Activated T-cell treated with anti-CD3 and anti-CD28 coated beads, Interleukin-2, amount 50 U/mL, for 4 hours (primary cell): ENCODE measurements at regions not wholly inside any gene's neighbourhood (a gene's known extent, or its start where the extent isn't known, plus 50 kb on each side); places are given as distances from the start of the nearest gene placed in this dataset.

Source experiments
- ATAC-seq, 2 donors: fragments of 200-7000 bp; cut with Tn5 transposase; one replicate each; pipeline ENCODE4 v1.10.0; 2021
- DNase-seq: peaks from one replicate; pipeline ENCODE4 v3.0.0-alpha.2; 2020
- H3K27me3 Mint-ChIP-seq: one replicate; pipeline ENCODE4 v1.8.0; 2021; ENCODE audit warnings: low read depth, mixed read lengths
- H3K36me3 Mint-ChIP-seq: one replicate; pipeline ENCODE4 v1.8.0; 2022; ENCODE audit warnings: mixed read lengths; ENCODE audit not compliant: insufficient read depth
- H3K4me1 Mint-ChIP-seq: one replicate; pipeline ENCODE4 v1.8.0; 2021; ENCODE audit warnings: low read depth, mixed read lengths
- H3K4me3 Mint-ChIP-seq: one replicate; pipeline ENCODE4 v1.8.0; 2021; ENCODE audit warnings: mild to moderate bottlenecking, moderate library complexity, mixed read lengths
- H3K9me3 Mint-ChIP-seq: one replicate; pipeline ENCODE4 v1.8.0; 2021; ENCODE audit warnings: mixed read lengths

DNA sequence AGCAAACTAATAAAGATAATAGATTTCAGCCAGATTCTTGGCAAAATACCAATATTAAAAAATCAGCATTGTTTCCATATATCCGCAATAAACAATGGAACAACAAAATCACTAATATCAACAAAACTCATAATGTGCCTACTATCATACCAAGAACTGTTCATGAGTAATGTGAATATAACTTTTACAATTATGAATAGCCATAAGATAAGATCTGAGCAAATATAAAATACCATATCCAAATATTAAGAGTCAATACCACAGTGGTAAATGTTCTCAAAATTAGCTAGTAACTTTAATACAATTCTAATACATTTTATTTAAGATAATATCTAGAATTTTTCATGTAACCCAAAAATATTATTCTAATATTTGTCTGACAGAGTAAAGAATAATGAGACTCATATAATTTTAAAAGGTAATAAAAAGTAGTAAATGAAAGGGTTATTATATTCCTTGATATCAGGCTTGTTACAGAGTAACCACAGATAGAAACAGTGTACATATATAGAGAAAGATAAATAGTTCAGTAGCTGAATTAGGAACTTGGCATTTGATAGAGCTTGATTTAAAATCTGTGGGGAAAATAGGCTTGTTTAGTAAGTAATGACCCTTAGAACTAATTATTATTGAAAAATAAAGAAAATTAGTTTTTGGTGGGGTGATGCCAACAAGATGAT lies 2126.6 kb downstream of the MRPL39 start:
- ATAC-seq = no peak
- DNase-seq = no peak
- Mint-ChIP-seq H3K4me1 (no peaks in the 10 kb centered on the region), H3K36me3 (no peaks in the 10 kb centered on the region), H3K27me3 (no peaks in the 10 kb centered on the region), H3K9me3 (no peaks in the 10 kb centered on the region), H3K4me3 (no peak overlapping the region)

DNA sequence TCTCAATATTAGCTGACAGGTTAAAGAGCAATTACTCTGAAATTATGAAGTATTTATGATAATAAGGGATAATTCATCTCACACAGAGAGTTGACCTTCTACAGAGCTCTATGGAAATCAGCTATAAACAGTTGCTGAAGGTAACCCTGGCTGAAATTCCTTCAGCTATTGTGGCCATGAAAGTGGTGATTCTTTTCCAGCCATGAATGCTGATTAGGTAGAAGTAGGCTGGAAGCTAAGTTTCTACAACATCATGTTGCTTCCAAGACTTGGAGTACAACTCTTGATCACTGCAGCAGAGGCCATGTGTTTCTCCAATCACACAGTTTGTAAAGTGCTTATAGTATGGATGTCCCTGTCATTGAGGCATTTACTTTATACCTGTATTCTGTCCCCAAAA lies 2128.9 kb downstream of the MRPL39 start:
- DNase-seq = no peak
- Mint-ChIP-seq H3K27me3 (no peaks in the 10 kb centered on the region), H3K4me1 (no peaks in the 10 kb centered on the region), H3K36me3 (no peaks in the 10 kb centered on the region), H3K9me3 (no peaks in the 10 kb centered on the region), H3K4me3 (no peak overlapping the region)
- ATAC-seq = no peak

DNA sequence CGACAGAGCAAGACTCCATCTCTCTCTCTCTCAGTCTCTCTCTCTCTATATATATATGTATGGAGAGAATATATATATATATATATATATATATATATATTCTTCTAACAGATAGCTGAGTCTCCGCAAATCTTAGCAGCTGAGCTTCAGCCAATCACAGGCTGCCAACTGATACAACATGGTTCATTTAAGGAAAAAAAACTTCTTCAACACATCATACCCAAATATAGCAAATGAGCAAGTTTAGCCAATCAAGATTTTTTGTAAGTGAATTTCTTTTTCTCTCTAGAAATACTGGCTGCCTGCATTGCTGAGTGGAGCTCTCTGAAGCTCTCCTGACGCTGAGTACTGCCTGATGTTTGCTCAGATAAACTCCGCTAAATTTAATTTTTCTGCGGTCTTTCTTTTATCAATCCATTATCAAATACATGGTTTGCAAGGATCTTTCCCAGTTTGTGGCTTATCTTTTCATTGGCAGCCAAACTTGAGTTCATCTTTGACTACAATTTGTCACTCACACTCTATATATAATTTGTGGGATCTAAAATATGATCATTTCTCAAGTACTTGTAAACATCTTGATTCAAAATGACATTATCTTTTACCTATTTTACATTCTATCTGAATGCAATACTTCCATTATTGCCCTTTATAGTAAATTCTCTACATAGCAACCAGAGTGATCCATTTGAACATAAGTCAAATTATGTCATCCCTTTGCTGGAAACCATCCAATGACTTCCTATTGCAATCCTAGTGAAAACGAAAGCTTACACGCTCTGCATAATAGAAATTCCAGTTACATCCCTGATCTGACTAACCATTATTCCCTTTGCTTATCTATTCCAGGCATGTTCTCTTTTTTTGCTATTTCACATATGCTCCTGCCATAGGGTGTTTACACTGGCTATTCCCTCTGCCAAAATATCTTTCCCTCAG lies 2131.7 kb downstream of the MRPL39 start:
- no peak for ATAC-seq
- Mint-ChIP-seq H3K9me3 (no peaks in the 10 kb centered on the region), H3K36me3 (no peaks in the 10 kb centered on the region), H3K27me3 (no peaks in the 10 kb centered on the region), H3K4me1 (no peaks in the 10 kb centered on the region), H3K4me3 (no peak overlapping the region)
- DNase-seq = no peak

DNA sequence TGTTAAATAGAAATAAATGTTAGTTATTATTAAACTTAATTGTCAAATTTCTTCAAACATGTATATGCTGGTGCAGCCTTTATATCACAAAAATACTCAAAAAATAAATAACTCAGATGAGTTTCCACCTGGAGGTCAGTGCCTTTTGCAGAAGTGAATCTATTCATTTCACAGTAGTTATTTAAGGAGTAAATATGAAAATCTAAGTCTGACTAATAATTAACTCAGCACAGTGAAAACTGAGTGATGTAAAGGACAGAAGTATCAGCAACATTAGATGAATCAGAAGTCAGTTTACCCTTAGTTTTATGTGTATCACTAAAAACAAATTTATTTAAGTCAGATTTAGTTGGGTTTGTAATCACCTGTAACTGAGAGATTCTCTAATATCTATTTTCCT lies 2135.4 kb downstream of the MRPL39 start:
- ATAC-seq (no peak), DNase-seq (no peak)
- Mint-ChIP-seq H3K36me3 (no peaks in the 10 kb centered on the region), H3K27me3 (no peaks in the 10 kb centered on the region), H3K4me1 (no peaks in the 10 kb centered on the region), H3K4me3 (no peak overlapping the region), H3K9me3 (no peaks in the 10 kb centered on the region)

DNA sequence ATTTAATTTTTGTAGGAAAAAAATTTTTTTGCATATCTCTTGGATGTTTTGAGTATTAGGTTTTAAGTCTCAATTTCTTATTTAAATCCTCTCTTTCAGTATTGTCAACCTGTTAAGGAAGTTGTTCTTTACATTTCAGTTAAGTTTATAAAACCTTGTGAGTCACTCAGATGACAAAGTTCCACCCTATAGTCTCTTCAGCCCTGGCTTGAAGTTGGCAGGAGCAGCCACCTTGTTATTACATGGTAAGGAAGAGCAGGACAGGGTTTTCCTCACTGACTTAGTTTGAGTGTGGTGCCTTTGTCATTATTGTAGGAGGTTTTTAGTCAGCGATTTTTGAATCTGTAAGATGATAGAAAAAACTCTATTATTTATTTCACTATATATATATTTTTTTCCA lies 2143.9 kb downstream of the MRPL39 start:
- ATAC-seq (no peak), DNase-seq (no peak)
- Mint-ChIP-seq H3K4me1 (no peaks in the 10 kb centered on the region), H3K36me3 (no peaks in the 10 kb centered on the region), H3K4me3 (no peak overlapping the region), H3K27me3 (no peaks in the 10 kb centered on the region), H3K9me3 (peaks cover 13% of the 10 kb centered on the region)

DNA sequence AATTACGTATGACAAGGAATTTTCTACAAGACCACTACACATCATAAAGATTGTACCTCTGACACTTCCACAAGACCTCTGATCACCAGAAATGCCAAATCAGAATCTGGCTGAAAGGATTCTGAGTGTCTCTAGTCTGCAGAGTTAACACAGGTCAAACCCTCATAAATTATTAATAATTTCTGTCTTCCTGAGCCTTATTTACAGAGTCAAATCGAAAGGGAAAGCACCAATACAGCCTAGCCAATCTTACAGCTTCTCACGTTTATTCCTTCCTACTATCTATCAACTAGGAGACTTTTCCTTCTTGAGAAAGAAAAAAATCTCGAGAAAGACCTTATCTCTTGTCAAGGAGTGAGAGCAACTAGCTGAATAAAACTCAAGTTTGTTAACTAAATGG lies 2151.6 kb downstream of the MRPL39 start:
- Mint-ChIP-seq H3K9me3 (peaks cover 7% of the 10 kb centered on the region), H3K27me3 (no peaks in the 10 kb centered on the region), H3K36me3 (no peaks in the 10 kb centered on the region), H3K4me3 (no peak overlapping the region), H3K4me1 (no peaks in the 10 kb centered on the region)
- no peak for ATAC-seq
- no peak for DNase-seq

DNA sequence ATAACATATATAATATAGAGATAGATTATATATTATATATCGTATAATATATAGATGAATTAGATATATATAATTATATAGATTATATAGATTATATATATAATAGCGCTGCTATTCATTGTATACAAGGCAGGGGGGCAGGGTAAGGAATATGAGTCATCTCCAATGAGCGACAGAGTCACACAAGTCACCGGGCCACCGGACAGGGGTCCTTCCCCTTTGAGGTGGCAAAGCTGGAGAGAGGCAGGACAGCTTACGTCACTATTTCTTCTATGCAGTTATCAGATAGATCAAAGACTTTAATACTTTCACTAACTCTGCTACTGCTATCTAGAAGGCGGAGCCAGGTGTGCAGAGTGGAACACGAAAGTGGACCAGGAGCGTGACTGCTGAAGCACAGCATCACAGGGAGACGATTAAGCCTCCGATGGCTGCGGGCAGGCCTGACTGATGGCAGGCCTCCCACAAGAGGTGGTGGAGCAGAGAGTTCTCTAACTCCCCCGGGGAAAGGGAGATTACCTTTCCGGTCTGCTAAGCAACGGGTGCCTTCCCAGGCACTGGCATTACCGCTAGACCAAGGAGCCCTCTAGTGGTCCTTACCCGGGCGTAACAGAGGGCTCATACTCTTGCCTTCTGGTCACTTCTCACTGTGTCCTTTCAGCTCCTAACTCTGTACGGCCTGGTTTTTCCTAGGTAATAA lies 2154.7 kb downstream of the MRPL39 start:
- Mint-ChIP-seq H3K4me1 (no peaks in the 10 kb centered on the region), H3K27me3 (no peaks in the 10 kb centered on the region), H3K36me3 (no peaks in the 10 kb centered on the region), H3K4me3 (no peak overlapping the region), H3K9me3 (peaks cover 3% of the 10 kb centered on the region)
- ATAC-seq = no peak
- DNase-seq = no peak

DNA sequence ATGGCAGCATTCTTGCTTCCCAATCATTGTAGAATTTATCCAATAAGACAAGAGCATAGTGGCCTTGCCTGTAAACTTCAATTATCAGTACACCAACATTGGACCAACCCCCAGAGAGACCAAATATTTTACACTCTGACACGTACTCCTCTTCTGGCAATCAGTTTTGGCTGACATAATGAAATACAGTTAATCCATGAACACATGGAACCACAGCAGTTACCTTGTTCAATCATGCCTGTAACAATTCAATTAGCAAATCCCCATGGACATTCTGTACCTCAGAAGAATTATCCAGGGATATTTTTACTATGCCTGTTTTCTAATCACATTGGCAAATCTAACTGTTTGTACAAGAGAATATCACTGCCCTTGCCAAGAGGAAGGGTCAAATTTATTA lies 2162.0 kb downstream of the MRPL39 start:
- no peaks in the 10 kb centered on the region for H3K36me3 Mint-ChIP-seq
- no peak for ATAC-seq
- H3K27me3 Mint-ChIP-seq = no peaks in the 10 kb centered on the region
- no peak overlapping the region for H3K4me3 Mint-ChIP-seq
- peaks cover 5% of the 10 kb centered on the region for H3K9me3 Mint-ChIP-seq
- H3K4me1 Mint-ChIP-seq = no peaks in the 10 kb centered on the region
- DNase-seq = no peak

DNA sequence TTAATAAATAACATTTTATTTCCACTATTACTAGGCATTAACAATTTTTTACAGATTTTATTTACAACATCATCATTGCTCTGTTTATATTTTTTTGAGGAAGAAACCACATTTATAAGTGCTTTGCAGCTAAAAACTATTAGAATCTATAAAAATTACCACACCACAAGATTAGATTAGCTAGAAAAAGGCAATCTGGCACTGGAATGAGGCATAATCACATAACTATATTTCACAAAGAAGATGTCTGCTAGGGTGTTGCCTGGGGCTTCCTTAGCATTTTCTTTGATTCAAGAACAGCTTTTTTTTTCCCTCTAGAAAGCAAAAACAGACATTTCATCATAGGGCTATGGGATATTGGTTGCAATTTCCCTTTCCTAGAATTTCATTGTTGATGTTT lies 2169.2 kb downstream of the MRPL39 start:
- no peaks in the 10 kb centered on the region for H3K27me3 Mint-ChIP-seq
- H3K4me1 Mint-ChIP-seq = no peaks in the 10 kb centered on the region
- no peaks in the 10 kb centered on the region for H3K36me3 Mint-ChIP-seq
- DNase-seq (no peak), ATAC-seq (no peak)
- H3K9me3 Mint-ChIP-seq = peaks cover 9% of the 10 kb centered on the region
- no peak overlapping the region for H3K4me3 Mint-ChIP-seq

DNA sequence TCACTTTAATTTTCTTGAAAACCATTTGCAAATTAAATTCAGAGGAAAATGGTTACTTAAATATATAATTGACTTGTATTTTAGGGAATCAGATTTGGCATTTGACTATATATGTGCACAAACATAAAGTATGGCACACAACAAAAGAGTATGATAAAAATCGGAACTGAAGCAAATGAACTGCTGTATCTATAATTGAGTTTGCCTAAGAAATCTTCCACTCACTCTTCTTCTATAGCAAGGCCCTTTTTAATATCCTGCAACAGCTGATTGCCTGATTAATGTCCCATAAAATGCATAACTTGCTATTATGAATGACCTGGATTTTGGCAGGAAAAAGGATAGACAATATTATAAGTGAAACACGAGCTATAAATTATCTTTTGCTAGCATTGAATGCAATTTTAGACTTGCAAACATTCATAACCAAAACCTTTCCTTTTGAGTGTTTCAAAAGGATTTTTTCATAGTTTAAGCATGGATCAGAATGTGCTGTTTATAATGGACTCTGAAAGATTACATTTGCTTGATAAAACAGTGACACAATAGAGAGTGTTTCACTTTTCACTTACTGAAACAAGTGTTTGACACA lies 2204.3 kb downstream of the MRPL39 start:
- Mint-ChIP-seq H3K27me3 (no peaks in the 10 kb centered on the region), H3K4me3 (no peak overlapping the region), H3K4me1 (no peaks in the 10 kb centered on the region), H3K36me3 (no peaks in the 10 kb centered on the region), H3K9me3 (no peaks in the 10 kb centered on the region)
- no peak for DNase-seq
- ATAC-seq = no peak

DNA sequence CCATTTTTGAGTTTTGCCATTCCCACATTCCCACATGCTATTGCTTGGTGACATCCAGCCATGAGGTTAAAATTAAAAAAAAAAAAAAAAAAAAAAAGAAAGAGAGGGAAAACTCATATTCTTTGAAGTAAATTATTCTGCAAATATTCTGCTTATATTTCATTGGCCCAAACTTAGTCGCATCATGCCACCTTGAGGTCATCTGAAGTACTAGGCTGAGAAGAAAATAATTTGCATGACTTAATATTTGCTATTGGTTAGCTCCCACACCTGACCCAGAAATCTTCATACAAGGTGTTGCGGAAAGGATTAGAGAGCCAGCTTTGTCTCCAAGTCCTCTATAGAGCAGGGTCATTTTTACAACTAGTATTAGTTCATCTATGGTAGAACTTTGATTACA lies 2206.0 kb downstream of the MRPL39 start:
- Mint-ChIP-seq H3K4me1 (no peaks in the 10 kb centered on the region), H3K36me3 (no peaks in the 10 kb centered on the region), H3K27me3 (no peaks in the 10 kb centered on the region), H3K9me3 (no peaks in the 10 kb centered on the region), H3K4me3 (no peak overlapping the region)
- DNase-seq (no peak), ATAC-seq (no peak)

DNA sequence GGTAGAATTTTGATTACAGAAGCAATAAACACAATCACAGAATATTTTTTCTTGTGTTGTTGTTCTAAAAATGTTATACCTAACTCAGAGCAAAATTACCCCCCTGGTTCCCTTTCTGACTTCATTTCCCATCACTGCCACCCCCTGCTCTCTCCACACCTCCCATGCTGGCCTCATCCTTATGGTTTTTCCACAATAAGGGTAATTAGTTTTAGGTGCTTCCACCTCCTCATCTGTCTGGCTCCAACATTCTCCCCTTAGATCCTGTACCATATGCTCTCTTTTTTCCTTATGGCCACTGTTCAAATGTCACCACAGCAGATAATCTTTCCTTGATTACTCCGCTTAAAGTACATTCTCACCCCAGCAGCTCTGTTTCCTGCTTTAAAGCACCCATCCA lies 2208.6 kb downstream of the MRPL39 start:
- H3K4me1 Mint-ChIP-seq = no peaks in the 10 kb centered on the region
- H3K27me3 Mint-ChIP-seq = no peaks in the 10 kb centered on the region
- no peak for ATAC-seq
- DNase-seq = no peak
- H3K36me3 Mint-ChIP-seq = no peaks in the 10 kb centered on the region
- H3K9me3 Mint-ChIP-seq = no peaks in the 10 kb centered on the region
- no peak overlapping the region for H3K4me3 Mint-ChIP-seq

DNA sequence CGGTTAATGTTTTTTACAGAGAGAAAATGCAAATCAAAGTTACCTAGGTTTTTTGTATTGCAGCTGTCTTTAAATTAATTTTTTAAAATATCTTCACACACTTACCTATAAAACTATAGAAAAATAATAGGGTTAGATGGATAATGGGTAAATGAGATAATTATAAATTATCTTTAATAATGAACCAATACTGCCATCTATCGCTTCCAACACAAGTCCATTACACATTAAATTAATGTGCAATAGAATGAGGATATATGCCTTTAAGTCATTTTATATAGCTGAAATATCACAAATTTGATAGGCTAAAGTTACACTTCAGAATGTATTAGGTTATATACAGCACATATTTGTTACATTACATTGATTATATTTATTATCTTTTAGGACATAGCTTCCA lies 2212.8 kb downstream of the MRPL39 start:
- ATAC-seq = no peak
- DNase-seq = no peak
- Mint-ChIP-seq H3K36me3 (no peaks in the 10 kb centered on the region), H3K4me3 (no peak overlapping the region), H3K27me3 (no peaks in the 10 kb centered on the region), H3K4me1 (no peaks in the 10 kb centered on the region), H3K9me3 (no peaks in the 10 kb centered on the region)

DNA sequence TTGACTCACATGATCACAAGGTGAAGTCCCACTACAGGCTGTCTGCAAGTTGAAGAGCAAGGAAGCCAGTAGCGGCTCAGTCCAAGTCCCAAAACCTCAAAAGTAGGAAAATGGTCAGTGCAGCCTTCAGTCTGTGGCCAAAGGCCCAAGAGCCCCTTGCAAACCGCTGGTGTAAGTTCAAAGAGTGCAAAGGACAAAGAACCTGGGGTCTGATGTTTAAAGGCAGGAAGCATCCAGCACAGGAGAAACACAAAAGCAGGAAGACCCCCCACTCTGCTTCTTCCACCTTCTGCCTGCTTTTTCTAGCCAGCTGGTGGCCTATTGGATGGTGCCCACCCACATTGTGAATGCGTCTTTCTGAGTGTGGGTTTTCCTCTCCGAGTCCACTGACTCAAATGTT lies 2222.6 kb downstream of the MRPL39 start:
- no peak for DNase-seq
- no peak overlapping the region for H3K4me3 Mint-ChIP-seq
- H3K36me3 Mint-ChIP-seq = no peaks in the 10 kb centered on the region
- no peaks in the 10 kb centered on the region for H3K27me3 Mint-ChIP-seq
- no peak for ATAC-seq
- H3K9me3 Mint-ChIP-seq = peaks cover 9% of the 10 kb centered on the region
- H3K4me1 Mint-ChIP-seq = no peaks in the 10 kb centered on the region
